NCI-H2196 (cell line): ENCODE measurements at regions not wholly inside any gene's neighbourhood (a gene's known extent, or its start where the extent isn't known, plus 50 kb on each side); places are given as distances from the start of the nearest gene placed in this dataset.
A peak's percentile ranks its signal among the peaks of the same experiment; 100 is the strongest.
"Not testable (repeated sequence)": the region's sequence is repeated elsewhere in the genome, so short reads cannot be mapped to it uniquely, and the experiment has no call there.

Source experiments
- DNase-seq: peaks from one replicate; lab custom pipeline; 2025; ENCODE audit not compliant: unreplicated experiment; lab: John Stamatoyannopoulos, UW

- DNase-seq, result no peak
These were observed 51.0 kb upstream of the PHF24 start for GRCh38 chr9:34907044-34907443.

- DNase-seq, result peak; percentile 63
These were observed 58.4 kb upstream of the PHF24 start for GRCh38 chr9:34899535-34900158.

- DNase-seq, result no peak
These were observed 59.2 kb upstream of the PHF24 start for GRCh38 chr9:34898846-34899245.

- no peak for DNase-seq
These were observed 62.0 kb upstream of the PHF24 start for GRCh38 chr9:34896112-34896511.

- no peak for DNase-seq
These were observed 65.2 kb upstream of the PHF24 start for GRCh38 chr9:34892886-34893285.

- DNase-seq, result no peak
These were observed 66.7 kb upstream of the PHF24 start for GRCh38 chr9:34891386-34891785.

GRCh38 chr9:34887841-34888240, 70.2 kb upstream of the PHF24 start:
- DNase-seq, result no peak

- DNase-seq, result no peak
These were observed 73.3 kb upstream of the PHF24 start for GRCh38 chr9:34884747-34885189.

GRCh38 chr9:34876096-34876495, 82.0 kb upstream of the PHF24 start:
- no peak for DNase-seq

- no peak for DNase-seq
These were observed 88.7 kb upstream of the PHF24 start for GRCh38 chr9:34869390-34869789.

GRCh38 chr9:34866614-34867013, 91.5 kb upstream of the PHF24 start:
- no peak for DNase-seq

GRCh38 chr9:34863426-34863825, 94.7 kb upstream of the PHF24 start:
- DNase-seq, result no peak

- DNase-seq, result no peak
These were observed 95.2 kb upstream of the PHF24 start for GRCh38 chr9:34862836-34863235.

GRCh38 chr9:34862043-34862442, 96.0 kb upstream of the PHF24 start:
- DNase-seq, result no peak

GRCh38 chr9:34855016-34855415, 103.1 kb upstream of the PHF24 start:
- DNase-seq, result not testable (repeated sequence)

GRCh38 chr9:34830068-34830467, 120.1 kb upstream of the CCL21 start:
- no peak for DNase-seq

- no peak for DNase-seq
These were observed 117.1 kb upstream of the CCL21 start for GRCh38 chr9:34826999-34827538.

GRCh38 chr9:34825775-34826174, 115.8 kb upstream of the CCL21 start:
- no peak for DNase-seq

- no peak for DNase-seq
These were observed 113.8 kb upstream of the CCL21 start for GRCh38 chr9:34823778-34824177.

- DNase-seq, result no peak
These were observed 100.2 kb upstream of the CCL21 start for GRCh38 chr9:34810187-34810524.

- no peak for DNase-seq
These were observed 99.7 kb upstream of the CCL21 start for GRCh38 chr9:34809504-34810186.

GRCh38 chr9:34802916-34803315, 93.0 kb upstream of the CCL21 start:
- DNase-seq, result no peak

GRCh38 chr9:34797367-34797766, 87.4 kb upstream of the CCL21 start:
- DNase-seq, result no peak
